ENCODE measurements at regions not wholly inside any gene's neighbourhood (a gene's known extent, or its start where the extent isn't known, plus 50 kb on each side); places are given as distances from the start of the nearest gene placed in this dataset.
A peak's percentile ranks its signal among the peaks of the same experiment; 100 is the strongest.

GRCh38 chr15:59953392-59953883 is 50.7 kb upstream of the FOXB1 start:
- peak; percentile 32 for DNase-seq

DNA sequence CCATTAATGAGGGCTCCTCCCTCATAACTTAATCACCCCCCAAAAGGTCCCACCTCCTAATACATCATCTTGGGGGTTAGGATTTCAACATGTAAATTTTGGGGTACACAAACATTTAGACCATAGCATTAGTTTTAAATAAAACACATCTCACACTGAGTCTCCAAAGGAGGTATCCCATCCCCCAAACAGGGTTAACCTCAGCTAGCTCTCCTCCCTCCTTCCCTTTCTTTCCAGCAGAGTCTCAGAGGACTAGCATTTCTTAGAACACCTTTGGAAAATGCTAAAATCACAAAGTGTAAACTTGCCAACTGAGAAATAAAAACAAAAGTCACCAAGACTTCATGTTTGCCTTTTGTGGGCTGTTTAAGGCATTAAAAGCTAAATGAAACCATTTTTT is 51.2 kb upstream of the FOXB1 start:
- DNase-seq: no peak

- DNase-seq: no peak
Observed at GRCh38 chr15:59950603-59951388, 53.3 kb upstream of the FOXB1 start.

- DNase-seq: no peak
Observed at GRCh38 chr15:59948924-59949613, 55.0 kb upstream of the FOXB1 start.

DNA sequence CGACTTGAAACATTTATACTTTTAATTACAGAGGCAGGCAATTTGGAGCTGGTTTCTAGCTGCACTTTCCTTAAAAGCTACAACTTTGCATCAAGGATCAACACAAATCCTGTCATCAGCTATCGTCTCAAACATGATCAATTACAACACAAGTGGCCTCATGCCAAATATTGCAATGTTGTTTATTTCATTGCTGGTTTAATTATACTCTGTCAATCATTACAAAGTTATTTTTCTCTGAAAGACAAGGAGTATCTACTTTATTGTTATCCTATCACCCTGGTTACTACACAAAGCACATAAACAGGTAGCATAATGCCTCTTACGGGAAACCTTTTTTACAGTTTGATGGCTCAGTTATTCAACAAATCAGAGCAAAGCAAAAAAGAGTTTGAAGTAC is 58.0 kb upstream of the FOXB1 start:
- no peak for DNase-seq

- DNase-seq: no peak
Observed at GRCh38 chr15:59945036-59945435, 59.1 kb upstream of the FOXB1 start.

- no peak for DNase-seq
Observed at GRCh38 chr15:59941612-59942011, 62.5 kb upstream of the FOXB1 start.

DNA sequence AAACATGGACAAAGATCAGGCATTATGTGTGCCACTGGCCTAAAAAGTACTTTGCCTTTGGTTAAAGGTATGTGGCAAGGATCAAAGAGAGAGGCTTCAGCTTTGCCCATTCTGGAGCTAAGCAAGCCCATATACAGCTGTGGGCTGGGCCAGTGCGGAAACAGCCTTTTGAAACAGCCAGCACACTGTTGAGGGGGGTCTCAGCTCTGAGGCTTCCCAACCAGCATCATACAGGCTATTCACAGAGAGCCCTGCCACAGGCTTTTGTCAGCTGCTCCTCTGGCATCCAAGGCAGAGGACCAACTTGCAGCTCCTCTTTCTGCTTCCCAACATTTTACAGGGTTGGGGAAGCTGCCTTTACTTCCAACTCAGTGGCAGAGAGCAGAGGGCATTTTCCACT is 63.2 kb upstream of the FOXB1 start:
- no peak for DNase-seq

- DNase-seq: no peak
Observed at GRCh38 chr15:59940456-59940855, 63.7 kb upstream of the FOXB1 start.

DNA sequence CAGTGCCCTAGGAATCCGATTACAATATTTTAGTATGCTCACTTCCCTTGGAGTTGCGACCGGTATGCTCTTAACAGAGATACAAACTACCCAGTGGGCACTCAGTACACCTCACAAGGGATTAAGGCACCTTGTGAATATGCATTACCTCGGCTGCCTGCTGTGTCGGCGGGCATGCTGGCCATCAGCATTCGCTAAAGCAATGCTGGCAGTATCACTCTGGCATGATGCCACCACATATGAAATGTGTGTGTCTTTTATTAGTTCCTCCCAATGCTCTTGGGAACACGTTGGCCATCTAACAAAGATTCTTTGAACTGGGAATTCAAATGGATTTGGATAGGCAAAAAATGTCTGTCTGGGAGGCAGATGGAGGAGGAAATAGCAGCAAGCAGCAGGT is 67.4 kb upstream of the FOXB1 start:
- no peak for DNase-seq

DNA sequence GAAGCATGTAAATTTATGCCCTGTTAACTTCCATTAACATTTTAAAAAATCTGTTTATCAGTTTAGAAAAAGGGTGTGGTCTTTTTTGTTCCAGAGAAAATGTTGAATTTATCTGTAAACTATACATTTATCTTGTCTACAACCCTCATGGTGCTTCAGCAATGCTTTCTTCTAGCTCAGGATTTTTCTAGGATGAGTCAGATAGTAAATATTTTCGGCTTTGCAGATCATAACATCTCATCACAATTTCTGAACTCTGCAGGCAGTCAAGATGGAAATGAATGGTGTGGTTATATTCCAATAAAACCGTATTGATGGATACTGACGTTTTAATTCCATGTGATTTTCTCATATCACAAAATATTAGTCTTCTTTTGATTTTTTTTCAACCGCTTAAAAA is 70.5 kb upstream of the FOXB1 start:
- DNase-seq: no peak

DNA sequence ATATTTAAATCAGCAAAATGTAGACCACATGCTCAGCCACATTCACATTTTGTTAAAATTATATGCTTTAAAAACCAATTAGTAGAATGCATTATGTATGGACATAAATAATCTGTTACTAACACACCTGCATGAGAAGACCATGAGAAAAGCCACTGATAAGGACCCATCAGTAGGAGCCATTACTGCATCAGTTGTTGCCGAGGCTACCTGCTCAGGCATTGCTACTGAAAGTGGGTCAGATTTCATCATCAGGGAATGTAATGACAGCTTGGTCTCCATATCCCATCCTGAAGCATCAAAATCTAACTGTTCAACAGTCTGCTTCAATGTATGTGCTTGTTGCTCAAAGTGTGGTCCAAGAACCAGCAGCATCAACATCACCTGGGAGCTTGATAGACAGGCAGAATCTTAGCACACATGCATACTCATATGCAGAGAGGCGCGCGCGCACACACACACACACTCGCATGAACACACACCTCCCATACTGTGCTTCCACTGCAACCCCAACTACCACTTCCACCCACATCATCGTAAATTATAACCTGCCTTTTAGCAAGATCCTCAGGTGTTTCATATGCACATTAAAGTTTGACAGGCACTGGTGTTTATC is 72.4 kb upstream of the FOXB1 start:
- DNase-seq: no peak

GRCh38 chr15:59924812-59925522 is 79.1 kb upstream of the FOXB1 start:
- DNase-seq: no peak

GRCh38 chr15:59924096-59924495 is 80.0 kb upstream of the FOXB1 start:
- no peak for DNase-seq

DNA sequence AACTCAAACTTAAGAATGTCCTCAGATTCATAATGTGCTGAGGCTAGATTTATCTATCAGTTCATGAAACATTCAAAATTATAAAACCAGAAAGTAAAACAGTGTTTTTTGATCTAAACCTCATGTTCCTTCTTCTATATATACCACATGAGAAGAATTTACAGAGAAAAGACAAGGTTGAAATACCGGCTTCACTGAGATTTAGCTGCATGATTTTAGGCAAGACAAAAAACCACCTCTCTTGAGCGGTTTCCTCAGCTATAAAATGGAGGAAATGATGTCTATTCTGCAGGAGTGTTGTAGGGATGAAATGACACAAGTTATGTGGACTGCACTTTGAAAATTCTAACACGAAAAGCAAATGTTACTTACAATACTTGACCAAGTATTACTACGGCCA is 80.6 kb upstream of the FOXB1 start:
- no peak for DNase-seq

GRCh38 chr15:59918994-59919951 is 84.8 kb upstream of the FOXB1 start:
- DNase-seq: no peak

DNA sequence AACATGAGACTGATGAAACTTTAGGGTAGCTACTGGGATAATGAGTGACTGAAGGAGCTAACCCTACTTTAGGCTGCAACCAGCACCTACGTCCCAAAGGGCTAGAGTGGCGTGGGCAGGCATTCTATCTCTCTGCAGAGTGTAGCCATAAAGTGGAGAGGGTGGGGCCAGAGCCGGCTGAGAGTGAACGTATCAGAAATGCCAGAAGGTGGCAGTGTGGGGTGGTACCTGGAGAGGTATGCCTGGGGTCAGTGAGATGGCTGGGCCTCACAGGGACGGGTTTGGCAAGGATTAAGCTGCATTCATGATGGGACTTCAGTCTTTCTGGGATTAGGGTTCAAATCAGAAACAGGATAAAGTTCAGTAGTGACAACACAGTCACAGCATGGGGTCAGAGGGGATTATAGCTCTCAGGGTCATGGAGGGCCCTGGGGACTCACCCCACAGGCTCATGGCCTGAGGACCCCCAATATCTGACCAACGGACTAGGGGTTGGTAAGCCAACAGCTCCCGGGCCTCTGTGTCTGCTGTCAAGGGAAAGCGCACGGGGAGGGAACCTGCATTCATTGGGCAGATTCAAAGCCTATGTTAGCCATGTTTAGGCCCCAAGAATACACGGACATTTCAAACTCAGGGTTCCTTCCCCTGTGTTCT is 86.5 kb upstream of the FOXB1 start:
- peak; percentile 29 for DNase-seq

- DNase-seq: no peak
Observed at GRCh38 chr15:59906046-59906445, 98.1 kb upstream of the FOXB1 start.

- DNase-seq: no peak
Observed at GRCh38 chr15:59905176-59905575, 98.9 kb upstream of the FOXB1 start.

DNA sequence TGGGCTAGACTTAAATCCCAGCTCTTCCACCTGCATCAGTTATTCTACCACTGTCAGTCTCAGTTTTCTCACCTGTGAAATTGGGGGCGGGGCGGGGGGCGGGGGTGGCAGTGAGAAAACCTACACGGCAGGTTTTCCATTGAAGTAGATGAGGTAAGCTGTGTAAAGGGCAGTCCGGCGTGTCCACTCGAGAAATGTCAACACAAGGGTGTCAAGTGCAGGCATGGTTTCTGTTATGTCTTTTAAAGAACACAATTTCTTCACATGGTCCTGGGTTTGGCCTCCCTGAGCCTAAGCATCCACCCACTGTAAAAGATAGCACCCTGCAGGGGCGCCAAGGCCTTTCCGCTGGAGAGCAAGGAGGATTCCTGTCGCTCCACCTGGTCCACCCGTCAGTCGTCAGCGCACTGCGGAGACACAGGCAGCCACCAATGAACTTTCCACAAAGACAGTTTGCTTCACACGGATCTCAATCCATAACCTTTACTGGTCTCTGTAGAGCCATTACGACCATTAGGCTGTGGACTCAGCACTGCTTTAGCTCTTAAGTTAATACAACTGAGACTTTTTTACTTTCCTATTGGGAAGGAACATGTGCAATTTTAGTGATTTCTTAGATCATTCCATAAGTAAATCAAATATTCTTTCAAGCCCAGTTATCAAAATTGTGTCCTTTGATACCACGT is 99.5 kb upstream of the FOXB1 start:
- DNase-seq: no peak

GRCh38 chr15:59896663-59897074 is 107.4 kb upstream of the FOXB1 start:
- DNase-seq: no peak
